T47D (cell line): ENCODE measurements at regions not wholly inside any gene's neighbourhood (a gene's known extent, or its start where the extent isn't known, plus 50 kb on each side); places are given as distances from the start of the nearest gene placed in this dataset.

Source experiments
- DNase-seq, 2 experiments: peaks; one replicate each; pipeline versions ENCODE4 v3.0.0 to v3.0.0-alpha.2; 2011 to 2012; ENCODE audit warnings: low read depth in 1 of 2, low spot score in 1 of 2
- JUND ChIP-seq: IDR thresholded peaks from 2 replicates; pipeline ENCODE4 v1.6.1; 2012; ENCODE audit warnings: low read depth
- in situ Hi-C: cut with HindIII; loops from 2 replicates; pipeline ENCODE4 v1.10.0; 2016; ENCODE audit warnings: low sequenced_read_pairs, low pct_unique_long_range_greater_than_20kb

GRCh38 chr2:129167456-129167855, 812.0 kb upstream of the RAB6C start:
- no peak for DNase-seq
- no peak for TF ChIP-seq JUND
- in situ Hi-C loops, result no loop called here

GRCh38 chr2:129170570-129170969, 808.9 kb upstream of the RAB6C start:
- TF ChIP-seq JUND, result no peak
- in situ Hi-C loops, result no loop called here
- DNase-seq, result no peak

GRCh38 chr2:129174143-129174542, 805.3 kb upstream of the RAB6C start:
- TF ChIP-seq JUND, result no peak
- in situ Hi-C loops, result no loop called here
- no peak for DNase-seq

DNA sequence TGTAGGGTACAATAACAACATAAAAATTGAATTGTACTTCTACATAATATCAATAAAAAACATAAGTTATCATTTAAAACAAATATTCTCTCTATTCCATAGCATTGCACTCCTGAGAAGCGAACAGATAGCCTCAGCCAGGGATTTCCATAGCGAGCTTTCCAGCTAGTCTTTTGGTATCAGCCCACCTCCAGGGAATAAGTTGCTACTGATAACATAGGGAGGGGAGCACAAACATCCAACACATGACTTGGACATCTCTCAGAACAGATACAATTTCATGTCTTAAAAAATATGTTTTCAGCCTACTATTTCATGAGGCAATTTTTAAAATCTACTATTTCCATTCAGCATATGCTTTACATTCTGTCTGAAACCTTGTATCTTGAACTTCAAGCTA, 804.4 kb upstream of the RAB6C start:
- DNase-seq, result no peak
- no peak for TF ChIP-seq JUND
- in situ Hi-C loops, result no loop called here

DNA sequence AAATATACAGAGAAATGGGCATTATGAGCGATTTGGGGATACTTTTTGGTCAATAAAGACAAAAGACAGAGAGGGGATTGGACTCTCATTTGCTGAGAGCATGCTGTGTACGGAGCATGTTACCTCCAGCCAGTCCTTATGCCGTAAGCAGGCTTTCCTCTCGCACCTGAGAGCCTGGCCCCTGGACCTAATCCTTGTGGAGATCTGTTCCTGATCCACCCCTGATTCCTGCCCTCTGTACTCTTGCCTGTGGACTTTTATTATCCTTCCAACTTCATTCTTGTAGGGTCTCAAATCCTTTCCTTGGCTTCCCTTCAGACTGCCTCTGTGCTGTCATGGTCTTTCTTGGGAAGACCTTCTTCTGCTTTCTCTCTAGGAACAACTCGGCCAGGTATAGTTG, 803.1 kb upstream of the RAB6C start:
- no peak for DNase-seq
- in situ Hi-C loops, result no loop called here
- TF ChIP-seq JUND, result no peak

- no peak for TF ChIP-seq JUND
- in situ Hi-C loops, result no loop called here
- no peak for DNase-seq
These were observed 801.1 kb upstream of the RAB6C start for GRCh38 chr2:129178356-129178755.

DNA sequence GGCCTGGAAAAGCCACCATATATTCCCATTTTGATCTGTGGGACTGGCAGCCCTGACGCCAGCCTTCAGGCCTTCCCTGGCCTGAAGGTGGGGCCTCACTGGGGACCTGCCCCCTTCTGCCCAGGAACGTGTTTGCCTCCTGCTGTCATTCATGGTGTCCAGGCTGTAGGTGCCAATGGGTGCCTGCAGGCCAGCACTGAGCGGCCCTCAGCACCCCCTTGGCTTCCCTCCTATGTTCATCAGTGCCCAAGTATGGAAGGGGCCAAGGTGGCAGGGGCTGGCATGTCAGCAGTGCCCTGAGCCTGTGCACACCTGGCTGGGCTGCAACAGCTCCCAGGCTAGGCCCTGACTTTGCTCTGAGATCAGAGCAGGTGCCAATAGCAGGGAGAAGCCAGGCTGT, 800.3 kb upstream of the RAB6C start:
- TF ChIP-seq JUND, result no peak
- no peak for DNase-seq
- in situ Hi-C loops, result no loop called here

- in situ Hi-C loops, result no loop called here
- no peak for TF ChIP-seq JUND
- DNase-seq, result no peak
These were observed 799.2 kb upstream of the RAB6C start for GRCh38 chr2:129180124-129180716.

DNA sequence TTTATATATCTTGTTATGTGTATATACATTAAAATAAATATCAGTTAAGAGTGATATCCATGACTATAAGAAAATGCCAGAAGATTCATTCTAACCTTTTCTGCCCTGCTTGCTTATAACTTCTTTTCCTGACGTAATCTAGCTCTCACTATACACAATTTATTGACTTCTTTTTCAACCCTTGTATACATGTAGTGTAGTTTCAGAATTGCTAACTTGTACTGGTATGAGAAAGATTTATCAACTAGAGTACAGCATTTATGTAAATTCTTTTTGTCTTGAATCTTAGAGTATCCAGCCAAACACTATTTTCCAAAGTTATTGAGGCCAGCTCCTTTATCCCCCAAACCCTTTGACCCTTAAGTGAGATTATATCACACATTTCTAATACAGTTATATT, 798.0 kb upstream of the RAB6C start:
- TF ChIP-seq JUND, result no peak
- in situ Hi-C loops, result no loop called here
- DNase-seq, result no peak

GRCh38 chr2:129181963-129182362, 797.5 kb upstream of the RAB6C start:
- no peak for DNase-seq
- in situ Hi-C loops, result no loop called here
- TF ChIP-seq JUND, result no peak

DNA sequence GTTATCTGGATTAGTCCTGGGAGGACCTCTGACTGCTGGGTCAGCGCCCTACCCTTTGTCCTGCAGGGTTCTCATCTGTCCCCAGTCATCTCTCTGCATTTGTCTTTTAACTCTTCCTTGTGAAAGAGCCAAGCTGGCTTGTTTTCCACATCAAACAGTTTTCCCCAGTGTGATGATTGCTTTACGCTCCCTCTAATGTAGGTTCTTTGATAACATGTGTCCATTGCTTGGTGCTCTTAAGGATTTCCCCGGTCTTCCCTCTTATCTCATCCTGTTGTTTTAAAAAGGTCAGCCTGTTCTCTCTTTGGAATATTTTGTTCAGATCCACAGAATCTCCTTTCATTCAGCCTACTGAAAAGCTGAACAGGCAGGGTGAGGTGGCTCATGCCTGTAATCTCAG, 792.1 kb upstream of the RAB6C start:
- no peak for TF ChIP-seq JUND
- in situ Hi-C loops, result no loop called here
- no peak for DNase-seq

DNA sequence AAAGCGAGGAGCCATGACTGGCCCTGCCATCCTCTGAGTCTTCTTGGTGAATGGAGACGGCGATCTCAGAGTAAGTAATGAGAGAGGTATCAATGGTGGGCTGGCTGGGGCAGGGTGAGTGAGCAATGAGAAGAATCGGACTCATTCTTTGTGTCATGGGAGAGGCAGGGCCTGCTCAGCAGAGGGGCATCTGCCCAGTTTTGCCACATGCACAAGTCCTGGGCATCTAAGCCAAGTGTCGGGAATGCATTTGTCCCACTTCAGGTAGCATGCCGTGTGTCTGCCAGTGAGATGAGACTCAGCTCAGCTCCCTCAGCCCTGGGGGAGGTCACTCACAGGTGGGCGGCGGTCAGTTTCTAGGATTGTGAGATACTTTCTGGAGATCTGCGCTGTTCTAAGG, 791.0 kb upstream of the RAB6C start:
- TF ChIP-seq JUND, result no peak
- in situ Hi-C loops, result no loop called here
- DNase-seq, result no peak

DNA sequence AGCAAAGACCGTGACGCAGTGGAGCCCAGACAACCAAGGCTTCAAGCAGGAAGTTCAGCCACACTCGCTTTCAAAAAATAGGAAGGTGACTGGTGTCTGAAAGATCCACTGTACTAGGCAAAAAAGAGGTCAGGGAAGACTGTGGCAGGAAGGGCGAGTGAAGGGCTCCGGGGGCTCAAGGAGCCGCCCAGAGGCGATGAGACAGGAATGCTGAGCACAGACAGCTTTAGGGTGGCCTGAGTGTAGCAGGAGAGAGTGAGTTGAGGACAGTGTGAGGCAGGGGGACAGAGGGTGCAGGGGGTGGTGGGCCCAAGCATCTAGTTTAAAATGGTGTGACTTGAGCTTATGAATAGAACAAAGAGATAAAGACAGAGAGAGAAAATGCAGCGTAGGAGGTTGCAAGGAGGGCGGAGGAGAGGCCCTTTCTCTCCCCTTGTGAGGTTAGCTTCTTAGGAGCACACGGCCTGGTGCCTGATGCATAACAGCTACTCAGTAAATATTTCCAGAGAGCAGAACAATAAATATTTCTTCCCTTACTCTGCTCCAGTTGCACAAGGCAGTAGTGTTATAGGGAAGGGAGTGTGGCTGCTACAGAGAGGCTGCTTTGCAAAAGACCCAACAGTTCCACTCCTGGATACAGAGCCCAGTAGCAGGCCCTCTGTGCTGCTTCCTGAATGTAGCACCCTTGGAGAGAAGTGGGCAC, 789.7 kb upstream of the RAB6C start:
- in situ Hi-C loops, result no loop called here
- TF ChIP-seq JUND, result no peak
- DNase-seq, result peak in 1 of 2 experiments; percentile 4

GRCh38 chr2:129190494-129190893, 789.0 kb upstream of the RAB6C start:
- in situ Hi-C loops, result no loop called here
- DNase-seq, result no peak
- TF ChIP-seq JUND, result no peak
